Suprapubic skin (tissue), 4 donors: ENCODE measurements at regions not wholly inside any gene's neighbourhood (a gene's known extent, or its start where the extent isn't known, plus 50 kb on each side); places are given as distances from the start of the nearest gene placed in this dataset.

Experiments
- DNase-seq, 2 donors: peaks; one replicate each; pipeline ENCODE4 v3.0.0-alpha.2; 2019; ENCODE audit warnings: low spot score in 2 of 2
- H3K27ac ChIP-seq: fragments of 200-600 bp; sonication (generic); one replicate; pipeline ENCODE4 v1.5.1; 2019
- H3K27me3 ChIP-seq: fragments of 200-600 bp; sonication (generic); one replicate; pipeline ENCODE4 v1.5.1; 2019
- H3K36me3 ChIP-seq: fragments of 200-600 bp; sonication (generic); one replicate; pipeline ENCODE4 v1.5.1; 2019
- H3K4me1 ChIP-seq: fragments of 200-600 bp; sonication (generic); one replicate; pipeline ENCODE4 v1.5.1; 2019
- H3K4me3 ChIP-seq: fragments of 200-600 bp; sonication (generic); one replicate; pipeline ENCODE4 v1.5.1; 2019; ENCODE audit warnings: mild to moderate bottlenecking
- H3K9me3 ChIP-seq: fragments of 200-600 bp; sonication (generic); one replicate; pipeline ENCODE4 v1.5.1; 2019
- EP300 ChIP-seq: sonication (generic); formaldehyde crosslinking; IDR thresholded peaks from one replicate; pipeline ENCODE4 v1.6.1; 2017; ENCODE audit warnings: antibody characterized with exemption
- POLR2A ChIP-seq, 2 donors: fragments of 450-650 bp; IDR thresholded peaks; one replicate each; pipeline ENCODE4 v1.6.1; 2017; ENCODE audit warnings: antibody characterized with exemption in 2 of 2, mild to moderate bottlenecking in 2 of 2, moderate library complexity in 2 of 2
- POLR2AphosphoS5 ChIP-seq, 3 donors: sonication (generic); formaldehyde crosslinking; IDR thresholded peaks; one replicate each; pipeline ENCODE4 v1.6.1; 2017; ENCODE audit warnings: antibody characterized with exemption in 3 of 3
- WGBS: methylation state at CpG from one replicate; pipeline ENCODE4 v1.1.5; 2018; 5-methylcytosine and 5-hydroxymethylcytosine counted together
- TF ChIP-seq, protein P1 (sequence below), 2 donors: fragments of 200-600 bp in 1 of 2; fragments of 450-650 bp in 1 of 2; sonication (generic) in 1 of 2; IDR thresholded peaks; one replicate each; pipeline ENCODE4 v1.5.1; 2016 to 2019; ENCODE audit warnings: antibody characterized with exemption in 2 of 2, mild to moderate bottlenecking in 1 of 2, moderate library complexity in 1 of 2

DNA sequence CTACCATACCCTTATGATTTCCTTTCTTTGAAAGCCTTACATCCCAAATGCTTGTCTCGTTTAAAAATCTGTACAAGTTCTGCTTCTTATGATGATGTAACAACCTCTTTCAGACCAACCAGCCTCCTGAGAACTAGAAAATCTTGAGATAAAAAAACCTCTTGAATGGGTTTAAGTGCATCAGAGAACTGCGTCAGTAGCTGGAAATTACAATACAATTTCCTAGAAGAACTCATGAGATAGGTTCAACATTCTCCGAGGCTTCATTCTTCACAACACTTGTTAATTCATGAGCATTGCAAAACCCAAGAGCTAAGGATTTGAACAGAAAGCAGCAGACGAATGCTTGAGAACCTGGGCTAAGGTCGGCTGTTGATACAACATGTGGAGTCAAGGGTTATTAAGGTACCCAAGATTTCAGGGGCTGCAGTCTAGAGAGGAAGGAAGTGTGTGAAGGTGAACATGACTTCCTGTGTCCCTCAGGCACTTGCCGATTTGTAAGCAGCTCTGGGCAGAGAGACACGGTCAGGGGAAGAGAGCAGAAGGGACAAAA, 286.0 kb downstream of the ICE1 start:
- H3K27ac ChIP-seq: no peak overlapping the region
- no peak overlapping the region for H3K4me3 ChIP-seq
- TF ChIP-seq, protein P1, sequence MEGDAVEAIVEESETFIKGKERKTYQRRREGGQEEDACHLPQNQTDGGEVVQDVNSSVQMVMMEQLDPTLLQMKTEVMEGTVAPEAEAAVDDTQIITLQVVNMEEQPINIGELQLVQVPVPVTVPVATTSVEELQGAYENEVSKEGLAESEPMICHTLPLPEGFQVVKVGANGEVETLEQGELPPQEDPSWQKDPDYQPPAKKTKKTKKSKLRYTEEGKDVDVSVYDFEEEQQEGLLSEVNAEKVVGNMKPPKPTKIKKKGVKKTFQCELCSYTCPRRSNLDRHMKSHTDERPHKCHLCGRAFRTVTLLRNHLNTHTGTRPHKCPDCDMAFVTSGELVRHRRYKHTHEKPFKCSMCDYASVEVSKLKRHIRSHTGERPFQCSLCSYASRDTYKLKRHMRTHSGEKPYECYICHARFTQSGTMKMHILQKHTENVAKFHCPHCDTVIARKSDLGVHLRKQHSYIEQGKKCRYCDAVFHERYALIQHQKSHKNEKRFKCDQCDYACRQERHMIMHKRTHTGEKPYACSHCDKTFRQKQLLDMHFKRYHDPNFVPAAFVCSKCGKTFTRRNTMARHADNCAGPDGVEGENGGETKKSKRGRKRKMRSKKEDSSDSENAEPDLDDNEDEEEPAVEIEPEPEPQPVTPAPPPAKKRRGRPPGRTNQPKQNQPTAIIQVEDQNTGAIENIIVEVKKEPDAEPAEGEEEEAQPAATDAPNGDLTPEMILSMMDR (IDR thresholded peaks at IDR 0.05): no peak
- H3K36me3 ChIP-seq: no peaks in the 10 kb centered on the region
- H3K9me3 ChIP-seq: no peaks in the 10 kb centered on the region
- no peaks in the 10 kb centered on the region for H3K4me1 ChIP-seq
- H3K27me3 ChIP-seq: peaks cover 4% of the 10 kb centered on the region
- DNase-seq: no peak
- WGBS: 77% methylated on average over 7 of the region's 7 CpGs

DNA sequence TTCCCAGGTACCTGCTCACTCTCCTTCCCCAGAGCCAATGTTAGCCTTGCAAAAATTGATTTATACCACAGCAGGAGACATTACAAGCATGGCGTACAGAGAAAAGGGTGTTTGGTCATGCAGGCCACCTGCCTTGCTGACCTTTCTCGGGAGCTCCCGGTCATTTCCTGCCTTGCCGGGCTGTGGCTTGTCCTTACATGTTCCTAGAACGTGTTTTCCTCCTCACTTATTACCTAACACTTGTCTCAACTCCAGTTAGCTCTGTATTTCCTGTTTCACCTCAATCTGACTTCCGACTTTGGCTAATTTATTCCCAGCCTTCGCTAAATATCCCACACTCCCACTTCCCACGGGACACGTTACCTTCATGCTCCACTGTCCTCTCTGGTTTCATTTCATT, 282.5 kb downstream of the ICE1 start:
- 43% methylated on average over 9 of the region's 9 CpGs for WGBS
- no peak for DNase-seq
- no peak for TF ChIP-seq POLR2AphosphoS5 (IDR thresholded peaks at IDR 0.05)
- TF ChIP-seq EP300: no peak
- TF ChIP-seq, protein P1 (IDR thresholded peaks at IDR 0.05): no peak
- TF ChIP-seq POLR2A (IDR thresholded peaks at IDR 0.05): no peak
- H3K27me3 ChIP-seq: peaks cover 4% of the 10 kb centered on the region
- H3K4me3 ChIP-seq: no peak overlapping the region
- no peaks in the 10 kb centered on the region for H3K36me3 ChIP-seq
- no peaks in the 10 kb centered on the region for H3K4me1 ChIP-seq
- H3K27ac ChIP-seq: no peak overlapping the region
- H3K9me3 ChIP-seq: no peaks in the 10 kb centered on the region

DNA sequence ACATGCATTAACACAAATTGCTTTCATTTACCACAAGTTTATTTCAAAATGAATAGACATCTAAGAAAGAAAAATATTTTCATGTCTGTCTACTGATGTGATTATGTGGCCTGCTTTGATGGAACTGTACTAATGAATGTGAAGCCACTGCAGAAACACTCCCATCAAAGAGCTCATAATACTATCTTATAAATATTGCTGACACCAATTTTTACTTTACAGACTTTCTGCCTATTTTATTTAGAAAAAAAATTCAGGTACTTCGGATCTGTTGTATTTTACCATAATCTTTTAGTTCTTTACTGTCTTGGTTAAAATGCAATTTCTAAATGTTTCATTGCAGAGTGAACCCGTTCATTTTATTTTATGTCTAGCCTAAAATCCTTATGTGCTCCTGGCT, 281.9 kb downstream of the ICE1 start:
- Histone ChIP-seq H3K36me3 (no peaks in the 10 kb centered on the region), H3K27me3 (peaks cover 4% of the 10 kb centered on the region), H3K27ac (no peak overlapping the region), H3K4me1 (no peaks in the 10 kb centered on the region), H3K9me3 (no peaks in the 10 kb centered on the region), H3K4me3 (no peak overlapping the region)
- TF ChIP-seq, protein P1 (IDR thresholded peaks at IDR 0.05): no peak
- no peak for TF ChIP-seq POLR2AphosphoS5 (IDR thresholded peaks at IDR 0.05)
- no peak for TF ChIP-seq POLR2A (IDR thresholded peaks at IDR 0.05)
- no peak for TF ChIP-seq EP300
- DNase-seq: no peak
- WGBS: 81% methylated on average over 2 of the region's 2 CpGs

DNA sequence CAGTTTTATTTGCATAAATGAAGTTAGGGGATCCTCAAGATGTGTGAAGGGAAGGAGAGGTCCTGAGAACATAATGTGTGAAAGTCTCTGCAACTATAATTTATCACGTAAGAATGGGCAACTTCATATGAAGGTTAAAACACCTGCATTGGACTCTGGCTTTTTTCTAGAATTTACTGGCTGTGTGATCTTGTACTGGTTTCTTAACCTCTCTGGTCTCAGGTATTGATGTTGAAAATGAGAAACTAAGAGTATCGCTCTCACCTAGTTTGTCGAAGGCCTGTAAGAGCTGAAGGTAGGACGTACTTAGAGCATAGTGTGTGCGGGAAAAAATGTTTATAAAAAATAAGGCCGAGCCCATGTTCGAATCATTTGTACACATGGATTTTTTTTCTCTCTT, 280.5 kb downstream of the ICE1 start:
- Histone ChIP-seq H3K27ac (no peak overlapping the region), H3K9me3 (no peaks in the 10 kb centered on the region), H3K36me3 (no peaks in the 10 kb centered on the region), H3K4me3 (no peak overlapping the region), H3K27me3 (peaks cover 4% of the 10 kb centered on the region), H3K4me1 (no peaks in the 10 kb centered on the region)
- WGBS: 95% methylated on average over 7 of the region's 7 CpGs
- no peak for DNase-seq
- TF ChIP-seq POLR2AphosphoS5 (IDR thresholded peaks at IDR 0.05): no peak
- TF ChIP-seq, protein P1 (IDR thresholded peaks at IDR 0.05): no peak

DNA sequence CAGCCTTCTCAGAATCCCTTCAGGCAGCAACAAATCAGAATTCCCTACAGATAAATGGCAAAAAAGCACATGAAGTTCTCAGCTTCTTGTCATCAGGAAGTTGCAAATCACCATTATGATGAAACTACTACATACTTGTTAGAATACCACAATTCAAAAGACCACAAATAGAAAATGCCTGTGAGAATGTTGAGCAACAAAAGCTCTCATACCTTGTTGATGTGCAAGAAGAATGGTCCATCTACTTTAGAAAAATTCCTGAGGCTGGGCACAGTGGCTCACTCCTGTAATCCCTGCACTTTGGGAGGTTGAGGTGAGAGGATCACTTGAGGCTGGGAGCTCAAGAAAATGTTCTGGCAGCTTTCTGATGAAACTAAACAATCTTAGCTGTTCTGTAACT, 278.1 kb downstream of the ICE1 start:
- no peak for TF ChIP-seq POLR2A (IDR thresholded peaks at IDR 0.05)
- TF ChIP-seq, protein P1 (IDR thresholded peaks at IDR 0.05): no peak
- TF ChIP-seq EP300: no peak
- TF ChIP-seq POLR2AphosphoS5 (IDR thresholded peaks at IDR 0.05): no peak
- Histone ChIP-seq H3K36me3 (no peaks in the 10 kb centered on the region), H3K27ac (no peak overlapping the region), H3K27me3 (peaks cover 4% of the 10 kb centered on the region), H3K4me3 (no peak overlapping the region), H3K4me1 (no peaks in the 10 kb centered on the region), H3K9me3 (peaks cover 3% of the 10 kb centered on the region)
- no peak for DNase-seq
